Activated CD8-positive, alpha-beta memory T cell treated with anti-CD3 and anti-CD28 coated beads, Interleukin-2, amount 10 ng/mL, durations not matched to agents 7 days and 5 days (primary cell): ENCODE measurements at regions not wholly inside any gene's neighbourhood (a gene's known extent, or its start where the extent isn't known, plus 50 kb on each side); places are given as distances from the start of the nearest gene placed in this dataset.
"Not testable (repeated sequence)": the region's sequence is repeated elsewhere in the genome, so short reads cannot be mapped to it uniquely, and the experiment has no call there.

Experiments
- ATAC-seq: fragments of 150-1000 bp; cut with Tn5 transposase; one replicate; pipeline ENCODE4 v1.10.0; 2021; ENCODE audit warnings: moderate library complexity
- CTCF ChIA-PET: fragments of 350-600 bp; sonication (Branson Sonifier 250); formaldehyde crosslinking; loops from one replicate; lab custom pipeline; 2021; ENCODE audit warnings: antibody characterized with exemption; lab: Charles Lee
- DNase-seq: peaks from one replicate; pipeline ENCODE4 v3.0.0-alpha.2; 2020
- H3K27ac Mint-ChIP-seq: one replicate; pipeline ENCODE4 v1.8.0; 2021; ENCODE audit warnings: mild to moderate bottlenecking, mixed read lengths
- H3K27me3 Mint-ChIP-seq: one replicate; pipeline ENCODE4 v1.8.0; 2021; ENCODE audit warnings: mixed read lengths
- H3K36me3 Mint-ChIP-seq: one replicate; pipeline ENCODE4 v1.8.0; 2021; ENCODE audit warnings: mild to moderate bottlenecking, mixed read lengths
- H3K4me1 Mint-ChIP-seq: one replicate; pipeline ENCODE4 v1.8.0; 2021; ENCODE audit warnings: mixed read lengths
- H3K4me3 Mint-ChIP-seq: one replicate; pipeline ENCODE4 v1.8.0; 2021; ENCODE audit warnings: mild to moderate bottlenecking, moderate library complexity, mixed read lengths
- H3K9me3 Mint-ChIP-seq: one replicate; pipeline ENCODE4 v1.8.0; 2022; ENCODE audit warnings: low read depth, mixed read lengths

DNA sequence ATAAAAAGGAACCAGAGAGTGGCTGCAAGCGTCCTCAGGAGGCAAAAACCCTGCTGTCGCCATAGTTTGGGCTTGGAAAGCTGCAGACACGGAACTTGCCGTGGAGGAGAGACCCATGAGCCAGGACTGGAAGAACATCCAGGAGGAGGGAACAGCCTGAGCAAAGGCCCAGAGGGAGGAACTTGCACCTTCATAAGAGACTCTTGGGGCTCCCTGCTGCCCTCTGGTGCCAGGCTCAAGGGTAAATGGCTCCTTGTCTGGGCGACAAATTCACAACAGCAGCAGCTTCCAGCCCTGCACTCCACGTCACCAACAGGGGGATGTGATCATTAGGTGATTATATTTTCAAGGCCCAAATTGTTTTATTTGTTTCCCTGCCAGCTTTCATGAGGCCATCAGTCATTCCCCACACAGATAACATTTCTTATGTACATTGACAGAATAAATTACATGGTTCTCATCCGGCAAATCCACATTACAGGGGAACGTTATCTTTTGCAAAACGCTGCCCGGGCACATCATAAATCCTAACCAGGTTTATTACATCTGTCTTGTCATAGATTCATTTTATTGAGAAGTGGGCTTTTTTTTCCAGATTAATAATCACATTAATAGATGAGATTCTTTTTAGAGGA is 143.0 kb upstream of the GRIK3 start:
- peak; percentile 43 for DNase-seq
- no peak overlapping the region for H3K4me3 Mint-ChIP-seq
- no peaks in the 10 kb centered on the region for H3K36me3 Mint-ChIP-seq
- no peak for ATAC-seq
- H3K9me3 Mint-ChIP-seq: no peaks in the 10 kb centered on the region
- CTCF ChIA-PET: interaction anchor here (1.6 kb wide), 1 partner anchor 568 kb away, joined by 3 read pairs; no protein-coding TSS in a partner anchor
- no peaks in the 10 kb centered on the region for H3K4me1 Mint-ChIP-seq
- peaks cover 9% of the 10 kb centered on the region for H3K27me3 Mint-ChIP-seq
- H3K27ac Mint-ChIP-seq: no peak overlapping the region

- CTCF ChIA-PET: no interaction called here
- DNase-seq (no peak), ATAC-seq (no peak)
- no peaks in the 10 kb centered on the region for H3K36me3 Mint-ChIP-seq
- H3K9me3 Mint-ChIP-seq: no peaks in the 10 kb centered on the region
- no peak overlapping the region for H3K27ac Mint-ChIP-seq
- peaks cover 19% of the 10 kb centered on the region for H3K27me3 Mint-ChIP-seq
- no peak overlapping the region for H3K4me3 Mint-ChIP-seq
- no peaks in the 10 kb centered on the region for H3K4me1 Mint-ChIP-seq
These were observed 147.1 kb upstream of the GRIK3 start for GRCh38 chr1:37181425-37181824.

DNA sequence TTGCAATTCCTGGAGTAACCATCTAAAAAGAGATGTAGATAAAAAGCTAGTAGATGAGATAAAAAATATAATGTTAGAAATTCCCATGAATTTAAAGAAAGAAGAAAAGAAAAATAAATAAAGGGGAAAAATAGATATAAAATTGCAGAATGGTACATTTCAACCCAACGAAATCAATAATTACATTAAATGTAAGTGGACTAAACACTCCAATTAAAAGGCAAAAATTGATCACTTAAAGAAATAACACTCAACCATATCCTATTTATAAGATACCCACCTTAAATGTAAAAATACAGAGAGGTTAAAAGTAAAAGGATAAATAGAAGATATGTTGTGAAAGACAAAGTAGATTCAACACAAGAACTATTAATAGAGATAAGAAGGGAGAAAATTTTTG is 150.5 kb upstream of the GRIK3 start:
- ATAC-seq: no peak
- Mint-ChIP-seq H3K36me3 (no peaks in the 10 kb centered on the region), H3K27me3 (peaks cover 19% of the 10 kb centered on the region), H3K4me1 (no peaks in the 10 kb centered on the region), H3K9me3 (no peaks in the 10 kb centered on the region), H3K4me3 (no peak overlapping the region), H3K27ac (no peak overlapping the region)
- CTCF ChIA-PET: no interaction called here
- no peak for DNase-seq

DNA sequence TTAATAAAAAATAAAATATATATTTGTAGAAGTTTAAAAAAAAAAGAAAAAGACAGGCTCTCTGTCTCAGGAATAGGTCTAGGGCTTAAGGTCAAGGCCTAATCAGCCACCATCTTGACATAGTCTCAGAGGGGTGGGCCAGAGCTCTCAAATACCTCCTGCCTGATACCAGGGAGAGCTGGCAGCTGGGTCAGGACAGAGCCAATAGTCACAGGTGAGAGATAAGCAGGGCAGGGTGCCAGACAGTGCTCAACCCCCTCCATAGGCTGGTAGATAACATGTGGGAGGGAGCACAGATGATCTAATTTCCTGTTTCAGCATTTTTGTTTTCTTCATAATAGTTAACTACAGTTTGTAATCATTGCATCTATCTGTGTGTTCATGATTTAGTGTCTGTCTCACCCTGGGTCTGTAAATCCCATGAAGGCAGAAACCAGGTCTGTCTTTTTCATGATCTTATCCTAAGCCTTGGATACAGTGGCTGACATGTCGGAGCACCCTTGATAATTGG is 152.0 kb upstream of the GRIK3 start:
- H3K9me3 Mint-ChIP-seq: no peaks in the 10 kb centered on the region
- H3K36me3 Mint-ChIP-seq: no peaks in the 10 kb centered on the region
- ATAC-seq (no peak), DNase-seq (no peak)
- no peaks in the 10 kb centered on the region for H3K4me1 Mint-ChIP-seq
- H3K27ac Mint-ChIP-seq: no peak overlapping the region
- peaks cover 27% of the 10 kb centered on the region for H3K27me3 Mint-ChIP-seq
- H3K4me3 Mint-ChIP-seq: no peak overlapping the region
- CTCF ChIA-PET: no interaction called here

GRCh38 chr1:37189111-37189510 is 154.8 kb upstream of the GRIK3 start:
- H3K27ac Mint-ChIP-seq: no peak overlapping the region
- no peaks in the 10 kb centered on the region for H3K36me3 Mint-ChIP-seq
- DNase-seq: no peak
- no peaks in the 10 kb centered on the region for H3K4me1 Mint-ChIP-seq
- peaks cover 24% of the 10 kb centered on the region for H3K27me3 Mint-ChIP-seq
- no peak overlapping the region for H3K4me3 Mint-ChIP-seq
- no peak for ATAC-seq
- H3K9me3 Mint-ChIP-seq: no peaks in the 10 kb centered on the region
- CTCF ChIA-PET: no interaction called here

DNA sequence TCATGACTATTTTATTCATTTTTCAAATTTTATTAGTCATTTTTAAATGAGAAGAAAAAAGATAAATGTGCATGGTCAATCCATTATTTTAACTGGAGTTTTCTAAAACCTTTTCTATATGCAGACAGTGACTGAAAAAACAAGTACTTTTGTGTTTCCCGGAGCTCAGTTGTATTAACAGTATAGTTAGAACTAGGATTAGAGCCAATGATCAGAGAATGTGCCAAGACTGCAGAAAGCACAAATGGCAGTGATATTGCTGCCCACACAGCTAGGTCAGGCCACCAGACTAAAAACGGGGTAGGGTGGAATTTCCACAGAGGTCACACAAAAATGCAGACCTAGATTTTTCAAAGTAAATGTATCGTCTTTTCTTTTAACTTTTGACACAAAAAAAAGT is 163.1 kb upstream of the GRIK3 start:
- DNase-seq: no peak
- H3K27ac Mint-ChIP-seq: no peak overlapping the region
- no peak for ATAC-seq
- H3K27me3 Mint-ChIP-seq: peaks cover 37% of the 10 kb centered on the region
- no peaks in the 10 kb centered on the region for H3K4me1 Mint-ChIP-seq
- no peak overlapping the region for H3K4me3 Mint-ChIP-seq
- no peaks in the 10 kb centered on the region for H3K36me3 Mint-ChIP-seq
- CTCF ChIA-PET: no interaction called here
- H3K9me3 Mint-ChIP-seq: no peaks in the 10 kb centered on the region

DNA sequence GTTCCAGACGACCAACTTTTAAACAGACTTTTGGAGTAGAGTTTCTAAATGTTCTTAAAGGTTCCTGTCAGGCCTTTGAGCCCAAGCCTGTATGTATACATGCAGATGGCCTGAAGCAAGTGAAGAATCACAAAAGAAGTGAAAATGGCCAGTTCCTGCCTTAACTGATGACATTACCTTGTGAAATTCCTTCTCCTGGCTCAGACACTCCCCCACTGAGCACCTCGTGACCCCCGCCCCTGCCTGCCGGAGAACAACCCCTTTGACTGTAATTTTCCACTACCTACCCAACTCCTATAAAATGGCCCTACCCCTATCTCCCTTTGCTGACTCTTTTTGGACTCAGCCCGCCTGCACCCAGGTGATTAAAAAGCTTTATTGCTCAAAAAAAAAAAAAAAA is 180.0 kb upstream of the GRIK3 start:
- not testable (repeated sequence) for H3K9me3 Mint-ChIP-seq, DNase-seq, H3K4me3 Mint-ChIP-seq, H3K27ac Mint-ChIP-seq, H3K36me3 Mint-ChIP-seq, H3K4me1 Mint-ChIP-seq, H3K27me3 Mint-ChIP-seq, ATAC-seq
- CTCF ChIA-PET: interaction anchor here (0.7 kb wide), 1 partner anchor 64 kb away, joined by 3 read pairs; no protein-coding TSS in a partner anchor

- Mint-ChIP-seq H3K4me1 (no peaks in the 10 kb centered on the region), H3K27me3 (peaks cover 17% of the 10 kb centered on the region), H3K36me3 (no peaks in the 10 kb centered on the region), H3K9me3 (no peaks in the 10 kb centered on the region), H3K27ac (no peak overlapping the region), H3K4me3 (no peak overlapping the region)
- ATAC-seq: no peak
- CTCF ChIA-PET: no interaction called here
- DNase-seq: peak; percentile 8
These were observed 199.3 kb upstream of the GRIK3 start for GRCh38 chr1:37233606-37234005.

- Mint-ChIP-seq H3K27me3 (peaks cover 25% of the 10 kb centered on the region), H3K9me3 (no peaks in the 10 kb centered on the region), H3K36me3 (no peaks in the 10 kb centered on the region), H3K4me1 (no peaks in the 10 kb centered on the region), H3K27ac (no peak overlapping the region), H3K4me3 (no peak overlapping the region)
- no peak for DNase-seq
- CTCF ChIA-PET: no interaction called here
- ATAC-seq: no peak
These were observed 200.7 kb upstream of the GRIK3 start for GRCh38 chr1:37234941-37235418.

GRCh38 chr1:37237948-37238347 is 203.6 kb upstream of the GRIK3 start:
- DNase-seq: no peak
- peaks cover 25% of the 10 kb centered on the region for H3K27me3 Mint-ChIP-seq

GRCh38 chr1:37238364-37239224 is 204.3 kb upstream of the GRIK3 start:
- ATAC-seq (no peak), DNase-seq (no peak)
- H3K36me3 Mint-ChIP-seq: no peaks in the 10 kb centered on the region
- CTCF ChIA-PET: no interaction called here
- no peak overlapping the region for H3K27ac Mint-ChIP-seq
- H3K27me3 Mint-ChIP-seq: peaks cover 25% of the 10 kb centered on the region
- no peak overlapping the region for H3K4me3 Mint-ChIP-seq
- no peaks in the 10 kb centered on the region for H3K9me3 Mint-ChIP-seq
- no peaks in the 10 kb centered on the region for H3K4me1 Mint-ChIP-seq

More at GRCh38 chr1:37237948-37238347, 203.6 kb upstream of the GRIK3 start:
- H3K36me3 Mint-ChIP-seq: no peaks in the 10 kb centered on the region
- no peaks in the 10 kb centered on the region for H3K4me1 Mint-ChIP-seq
- H3K27ac Mint-ChIP-seq: no peak overlapping the region
- CTCF ChIA-PET: no interaction called here
- no peak overlapping the region for H3K4me3 Mint-ChIP-seq
- no peak for ATAC-seq
- H3K9me3 Mint-ChIP-seq: no peaks in the 10 kb centered on the region

DNA sequence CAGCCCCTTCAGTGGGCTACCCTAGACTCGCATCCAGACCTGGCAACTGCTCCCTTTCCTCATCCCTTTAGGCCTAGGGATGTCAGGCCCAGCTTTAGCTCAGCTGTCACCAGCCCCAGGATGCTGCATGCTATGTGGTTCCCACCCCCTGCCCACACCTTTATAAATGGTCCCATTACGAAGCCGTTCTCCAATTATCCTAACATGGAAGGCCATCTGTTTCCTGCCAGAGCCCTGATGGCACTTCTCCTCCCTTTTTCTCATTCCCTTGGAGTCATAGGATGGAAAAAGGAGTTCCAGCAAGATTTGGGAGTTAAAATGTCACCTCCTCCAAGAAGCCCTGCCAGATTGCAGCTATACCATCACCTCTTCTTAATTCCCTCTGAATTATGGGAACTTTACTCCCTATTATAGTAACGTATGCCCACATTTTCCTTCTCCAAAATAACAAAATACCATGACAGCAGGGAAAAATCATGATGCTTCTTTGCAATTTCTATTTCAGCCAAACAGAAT is 205.0 kb upstream of the GRIK3 start:
- no peak for ATAC-seq
- no peaks in the 10 kb centered on the region for H3K9me3 Mint-ChIP-seq

DNA sequence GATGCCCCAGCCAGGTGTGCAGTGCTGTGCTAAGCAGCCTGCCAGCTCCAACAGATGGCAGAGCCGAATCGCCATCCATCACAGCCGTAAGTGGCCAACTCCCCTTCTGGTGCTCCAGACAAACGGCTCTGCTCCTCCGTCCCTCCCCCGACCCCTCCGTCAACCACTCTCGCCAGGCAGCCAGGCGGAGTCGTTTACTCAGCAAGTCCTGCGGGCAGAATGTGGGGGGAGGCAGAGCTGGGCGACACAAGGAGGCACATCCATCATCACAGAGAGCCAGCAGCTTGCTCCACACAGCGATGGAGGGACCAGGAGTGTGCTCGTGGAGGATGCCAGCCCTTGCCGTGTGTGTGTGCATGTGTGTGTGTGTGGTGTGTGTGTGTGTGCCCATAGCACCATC is 206.6 kb upstream of the GRIK3 start:
- CTCF ChIA-PET: no interaction called here
- Mint-ChIP-seq H3K9me3 (no peaks in the 10 kb centered on the region), H3K36me3 (no peaks in the 10 kb centered on the region), H3K4me1 (no peaks in the 10 kb centered on the region), H3K4me3 (no peak overlapping the region), H3K27ac (no peak overlapping the region), H3K27me3 (peaks cover 16% of the 10 kb centered on the region)
- no peak for DNase-seq
- ATAC-seq: no peak

More for the DNA sequence above, 205.0 kb upstream of the GRIK3 start:
- H3K27ac Mint-ChIP-seq: no peak overlapping the region
- no peaks in the 10 kb centered on the region for H3K36me3 Mint-ChIP-seq
- no peak for DNase-seq
- H3K4me3 Mint-ChIP-seq: no peak overlapping the region
- H3K27me3 Mint-ChIP-seq: peaks cover 23% of the 10 kb centered on the region
- no peaks in the 10 kb centered on the region for H3K4me1 Mint-ChIP-seq
- CTCF ChIA-PET: no interaction called here
